SK-MEL-5 (cell line): ENCODE measurements at regions not wholly inside any gene's neighbourhood (a gene's known extent, or its start where the extent isn't known, plus 50 kb on each side); places are given as distances from the start of the nearest gene placed in this dataset.
"Not testable (repeated sequence)": the region's sequence is repeated elsewhere in the genome, so short reads cannot be mapped to it uniquely, and the experiment has no call there.

Source experiments
- DNase-seq: peaks from one replicate; pipeline ENCODE4 v3.0.0-alpha.2; 2016; ENCODE audit warnings: low read depth, low spot score
- in situ Hi-C: cut with HindIII; loops from 2 replicates; pipeline ENCODE4 v1.10.0; 2016; ENCODE audit warnings: low sequenced_read_pairs, high pct_unique_total_duplicates, low pct_unique_long_range_greater_than_20kb

- in situ Hi-C loops, result no loop called here
- DNase-seq, result no peak
Observed at GRCh38 chr5:53733853-53734252, 173.4 kb downstream of the NDUFS4 start.

GRCh38 chr5:53738105-53738504, 177.7 kb downstream of the NDUFS4 start:
- DNase-seq, result no peak
- in situ Hi-C loops, result no loop called here

GRCh38 chr5:53739111-53739510, 178.7 kb downstream of the NDUFS4 start:
- DNase-seq, result no peak
- in situ Hi-C loops, result no loop called here

GRCh38 chr5:53749621-53750020, 189.2 kb downstream of the NDUFS4 start:
- DNase-seq, result no peak
- in situ Hi-C loops, result no loop called here

- in situ Hi-C loops, DNase-seq: not testable (repeated sequence)
Observed at GRCh38 chr5:53752282-53752681, 191.8 kb downstream of the NDUFS4 start.

- in situ Hi-C loops, result no loop called here
- no peak for DNase-seq
Observed at GRCh38 chr5:53766673-53767072, 206.2 kb downstream of the NDUFS4 start.

GRCh38 chr5:53777864-53778618, 217.6 kb downstream of the NDUFS4 start:
- in situ Hi-C loops, result no loop called here
- DNase-seq, result no peak

- in situ Hi-C loops, result no loop called here
- no peak for DNase-seq
Observed at GRCh38 chr5:53779541-53779981, 219.1 kb downstream of the NDUFS4 start.

GRCh38 chr5:53782620-53783019, 222.2 kb downstream of the NDUFS4 start:
- no peak for DNase-seq
- in situ Hi-C loops, result no loop called here

- in situ Hi-C loops, result no loop called here
- DNase-seq, result no peak
Observed at GRCh38 chr5:53783624-53784228, 223.3 kb downstream of the NDUFS4 start.

GRCh38 chr5:53784596-53784995, 224.2 kb downstream of the NDUFS4 start:
- in situ Hi-C loops, result no loop called here
- no peak for DNase-seq

GRCh38 chr5:53785924-53786323, 225.5 kb downstream of the NDUFS4 start:
- in situ Hi-C loops, result no loop called here
- DNase-seq, result no peak

- in situ Hi-C loops, result no loop called here
- DNase-seq, result no peak
Observed at GRCh38 chr5:53790026-53790425, 229.6 kb downstream of the NDUFS4 start.

- no peak for DNase-seq
- in situ Hi-C loops, result no loop called here
Observed at GRCh38 chr5:53792338-53792737, 231.9 kb downstream of the NDUFS4 start.

- DNase-seq, in situ Hi-C loops: not testable (repeated sequence)
Observed at GRCh38 chr5:53799644-53800043, 239.2 kb downstream of the NDUFS4 start.

- DNase-seq, in situ Hi-C loops: not testable (repeated sequence)
Observed at GRCh38 chr5:53808392-53808791, 248.0 kb downstream of the NDUFS4 start.

- DNase-seq, result no peak
- in situ Hi-C loops, result no loop called here
Observed at GRCh38 chr5:53814819-53815218, 254.4 kb downstream of the NDUFS4 start.

GRCh38 chr5:53815471-53815870, 255.0 kb downstream of the NDUFS4 start:
- DNase-seq, result no peak
- in situ Hi-C loops, result no loop called here

GRCh38 chr5:53817183-53817582, 256.7 kb downstream of the NDUFS4 start:
- in situ Hi-C loops, result no loop called here
- DNase-seq, result no peak
